ENCODE measurements at regions not wholly inside any gene's neighbourhood (a gene's known extent, or its start where the extent isn't known, plus 50 kb on each side); places are given as distances from the start of the nearest gene placed in this dataset.

- H3K27ac ChIP-seq = no peak overlapping the region
- no peak for DNase-seq
- no peak overlapping the region for H3K9ac ChIP-seq
- in situ Hi-C loops (cut with MboI) = no loop called here
- H3K4me3 ChIP-seq = no peak overlapping the region
- no peaks in the 10 kb centered on the region for H4K20me1 ChIP-seq (ENCODE audit: insufficient read depth)
- H3F3A ChIP-seq (ENCODE audit: insufficient read depth) = no peaks in the 10 kb centered on the region
- TF ChIP-seq EZH2 (IDR thresholded peaks at IDR 0.05; ENCODE audit: insufficient read depth, poor library complexity, severe bottlenecking) (no peak), EZH2phosphoT487 (IDR thresholded peaks at IDR 0.05; ENCODE audit: insufficient read depth, low read depth) (no peak)
- no peaks in the 10 kb centered on the region for H3K79me2 ChIP-seq (ENCODE audit: insufficient read depth)
- no peaks in the 10 kb centered on the region for H3K4me1 ChIP-seq (ENCODE audit: insufficient read depth)
- H3K36me3 ChIP-seq (ENCODE audit: low read depth) = no peaks in the 10 kb centered on the region
- WGBS, 2 experiments (ENCODE audit: low coverage in 1 of 2, low lambda C conversion rate in 2 of 2, missing lambda C conversion rate in 2 of 2) = 50 to 53% methylated on average over 4 of the region's 4 CpGs
- H3K9me2 ChIP-seq (ENCODE audit: insufficient read depth) = no peaks in the 10 kb centered on the region
- no peak overlapping the region for H2AFZ ChIP-seq
- H3K9me3 ChIP-seq (ENCODE audit: low read depth) = no peaks in the 10 kb centered on the region
- no peak overlapping the region for H3K4me2 ChIP-seq (ENCODE audit: unreplicated experiment)
- H3K27me3 ChIP-seq (replicated peaks; ENCODE audit: insufficient read depth) = no peaks in the 10 kb centered on the region
Observed at GRCh38 chr2:104476563-104476988, 377.3 kb upstream of the POU3F3 start.

GRCh38 chr2:104481341-104481740 lies 372.6 kb upstream of the POU3F3 start:
- H3K4me2 ChIP-seq (ENCODE audit: unreplicated experiment) = no peak overlapping the region
- H2AFZ ChIP-seq = no peak overlapping the region
- no peaks in the 10 kb centered on the region for H4K20me1 ChIP-seq (ENCODE audit: insufficient read depth)
- H3K9ac ChIP-seq = no peak overlapping the region
- no peaks in the 10 kb centered on the region for H3K9me3 ChIP-seq (ENCODE audit: low read depth)
- no peaks in the 10 kb centered on the region for H3K9me2 ChIP-seq (ENCODE audit: insufficient read depth)
- no peaks in the 10 kb centered on the region for H3K79me2 ChIP-seq (ENCODE audit: insufficient read depth)
- no peak overlapping the region for H3K27ac ChIP-seq
- H3K36me3 ChIP-seq (ENCODE audit: low read depth) = no peaks in the 10 kb centered on the region
- 34 to 35% methylated on average over 6 of the region's 6 CpGs for WGBS, 2 experiments (ENCODE audit: low coverage in 1 of 2, low lambda C conversion rate in 2 of 2, missing lambda C conversion rate in 2 of 2)
- no peaks in the 10 kb centered on the region for H3K27me3 ChIP-seq (replicated peaks; ENCODE audit: insufficient read depth)
- in situ Hi-C loops (cut with MboI) = no loop called here
- no peaks in the 10 kb centered on the region for H3K4me1 ChIP-seq (ENCODE audit: insufficient read depth)
- no peak overlapping the region for H3K4me3 ChIP-seq
- no peaks in the 10 kb centered on the region for H3F3A ChIP-seq (ENCODE audit: insufficient read depth)
- TF ChIP-seq EZH2 (IDR thresholded peaks at IDR 0.05; ENCODE audit: insufficient read depth, poor library complexity, severe bottlenecking) (no peak), EZH2phosphoT487 (IDR thresholded peaks at IDR 0.05; ENCODE audit: insufficient read depth, low read depth) (no peak)
- no peak for DNase-seq

- no peak overlapping the region for H3K4me2 ChIP-seq (ENCODE audit: unreplicated experiment)
- peak; percentile 4 for DNase-seq
- no peaks in the 10 kb centered on the region for H3K27me3 ChIP-seq (replicated peaks; ENCODE audit: insufficient read depth)
- no peak overlapping the region for H3K27ac ChIP-seq
- no peak overlapping the region for H3K9ac ChIP-seq
- H3K4me3 ChIP-seq = no peak overlapping the region
- H3K4me1 ChIP-seq (ENCODE audit: insufficient read depth) = no peaks in the 10 kb centered on the region
- H2AFZ ChIP-seq = no peak overlapping the region
- WGBS, 2 experiments (ENCODE audit: low coverage in 1 of 2, low lambda C conversion rate in 2 of 2, missing lambda C conversion rate in 2 of 2) = 54 to 57% methylated on average over 4 of the region's 4 CpGs
- no peaks in the 10 kb centered on the region for H3K9me2 ChIP-seq (ENCODE audit: insufficient read depth)
- H3K36me3 ChIP-seq (ENCODE audit: low read depth) = no peaks in the 10 kb centered on the region
- in situ Hi-C loops (cut with MboI) = no loop called here
- no peaks in the 10 kb centered on the region for H3K79me2 ChIP-seq (ENCODE audit: insufficient read depth)
- no peak for TF ChIP-seq EZH2phosphoT487 (IDR thresholded peaks at IDR 0.05; ENCODE audit: insufficient read depth, low read depth)
- no peak for TF ChIP-seq EZH2 (IDR thresholded peaks at IDR 0.05; ENCODE audit: insufficient read depth, poor library complexity, severe bottlenecking)
- no peaks in the 10 kb centered on the region for H3K9me3 ChIP-seq (ENCODE audit: low read depth)
- H3F3A ChIP-seq (ENCODE audit: insufficient read depth) = no peaks in the 10 kb centered on the region
- H4K20me1 ChIP-seq (ENCODE audit: insufficient read depth) = no peaks in the 10 kb centered on the region
Observed at GRCh38 chr2:104487366-104487765, 366.5 kb upstream of the POU3F3 start.

- Histone ChIP-seq H4K20me1 (ENCODE audit: insufficient read depth) (no peaks in the 10 kb centered on the region), H3K36me3 (ENCODE audit: low read depth) (no peaks in the 10 kb centered on the region), H3K9me2 (ENCODE audit: insufficient read depth) (no peaks in the 10 kb centered on the region), H3K4me2 (ENCODE audit: unreplicated experiment) (no peak overlapping the region), H3K9ac (no peak overlapping the region), H3K4me1 (ENCODE audit: insufficient read depth) (no peaks in the 10 kb centered on the region), H3K9me3 (ENCODE audit: low read depth) (no peaks in the 10 kb centered on the region), H3K27ac (no peak overlapping the region), H3K4me3 (no peak overlapping the region), H3K79me2 (ENCODE audit: insufficient read depth) (no peaks in the 10 kb centered on the region), H3F3A (ENCODE audit: insufficient read depth) (no peaks in the 10 kb centered on the region), H3K27me3 (replicated peaks; ENCODE audit: insufficient read depth) (no peaks in the 10 kb centered on the region), H2AFZ (no peak overlapping the region)
- 79% methylated on average over 1 of the region's 1 CpG for WGBS, 2 experiments (ENCODE audit: low coverage in 1 of 2, low lambda C conversion rate in 2 of 2, missing lambda C conversion rate in 2 of 2)
- in situ Hi-C loops (cut with MboI) = no loop called here
- no peak for TF ChIP-seq EZH2 (IDR thresholded peaks at IDR 0.05; ENCODE audit: insufficient read depth, poor library complexity, severe bottlenecking)
- no peak for TF ChIP-seq EZH2phosphoT487 (IDR thresholded peaks at IDR 0.05; ENCODE audit: insufficient read depth, low read depth)
- DNase-seq = no peak
Observed at GRCh38 chr2:104493698-104494097, 360.2 kb upstream of the POU3F3 start.

- H2AFZ ChIP-seq = no peak overlapping the region
- TF ChIP-seq EZH2phosphoT487 (IDR thresholded peaks at IDR 0.05; ENCODE audit: insufficient read depth, low read depth) = no peak
- no peak for TF ChIP-seq EZH2 (IDR thresholded peaks at IDR 0.05; ENCODE audit: insufficient read depth, poor library complexity, severe bottlenecking)
- H3K9me2 ChIP-seq (ENCODE audit: insufficient read depth) = no peaks in the 10 kb centered on the region
- no peak overlapping the region for H3K4me2 ChIP-seq (ENCODE audit: unreplicated experiment)
- H3K4me3 ChIP-seq = no peak overlapping the region
- no peaks in the 10 kb centered on the region for H4K20me1 ChIP-seq (ENCODE audit: insufficient read depth)
- no peak overlapping the region for H3K27ac ChIP-seq
- no peak overlapping the region for H3K9ac ChIP-seq
- no peaks in the 10 kb centered on the region for H3K4me1 ChIP-seq (ENCODE audit: insufficient read depth)
- DNase-seq = no peak
- no peaks in the 10 kb centered on the region for H3K27me3 ChIP-seq (replicated peaks; ENCODE audit: insufficient read depth)
- no peaks in the 10 kb centered on the region for H3F3A ChIP-seq (ENCODE audit: insufficient read depth)
- WGBS, 2 experiments (ENCODE audit: low coverage in 1 of 2, low lambda C conversion rate in 2 of 2, missing lambda C conversion rate in 2 of 2) = 64 to 67% methylated on average over 6 of the region's 6 CpGs
- no peaks in the 10 kb centered on the region for H3K79me2 ChIP-seq (ENCODE audit: insufficient read depth)
- in situ Hi-C loops (cut with MboI) = no loop called here
- no peaks in the 10 kb centered on the region for H3K9me3 ChIP-seq (ENCODE audit: low read depth)
- no peaks in the 10 kb centered on the region for H3K36me3 ChIP-seq (ENCODE audit: low read depth)
Observed at GRCh38 chr2:104501342-104501741, 352.6 kb upstream of the POU3F3 start.

Measured in GM23248 (cell line).